Natural killer cell (primary cell): ENCODE measurements at regions not wholly inside any gene's neighbourhood (a gene's known extent, or its start where the extent isn't known, plus 50 kb on each side); places are given as distances from the start of the nearest gene placed in this dataset.

Experiments
- ATAC-seq, 3 donors: fragments of 150-1000 bp in 2 of 3; fragments of 200-7000 bp in 1 of 3; cut with Tn5 transposase; 1 replicate in 1 of 3; 2 replicates in 2 of 3; pipeline ENCODE4 v1.10.0; 2021; ENCODE audit warnings: mild to moderate bottlenecking in 2 of 3, moderate library complexity in 2 of 3
- DNase-seq, 2 donors: peaks; one replicate each; pipeline versions ENCODE4 v3.0.0 to v3.0.0-alpha.2; 2013 to 2021; ENCODE audit warnings: mixed read lengths in 1 of 2
- H3K27ac ChIP-seq: one replicate; pipeline ENCODE4 v1.5.1; 2013; ENCODE audit warnings: mild to moderate bottlenecking, low read length
- H3K27me3 ChIP-seq: one replicate; pipeline ENCODE4 v1.6.1; 2013; ENCODE audit warnings: low read length; ENCODE audit not compliant: control insufficient read depth, insufficient read depth
- H3K36me3 ChIP-seq: one replicate; pipeline ENCODE4 v1.6.1; 2013; ENCODE audit warnings: low read length; ENCODE audit not compliant: control insufficient read depth, insufficient read depth
- H3K4me1 ChIP-seq: one replicate; pipeline ENCODE4 v1.6.1; 2013; ENCODE audit warnings: low read length; ENCODE audit not compliant: control insufficient read depth, insufficient read depth
- H3K4me3 ChIP-seq: one replicate; pipeline ENCODE4 v1.5.1; 2013; ENCODE audit warnings: low read length
- H3K9me3 ChIP-seq: one replicate; pipeline ENCODE4 v1.6.1; 2013; ENCODE audit warnings: low read length; ENCODE audit not compliant: control insufficient read depth, insufficient read depth
- H3K27ac Mint-ChIP-seq, 2 donors: one replicate each; pipeline ENCODE4 v1.8.0; 2022; ENCODE audit warnings: mild to moderate bottlenecking in 2 of 2, mixed read lengths in 2 of 2, moderate library complexity in 1 of 2
- H3K27me3 Mint-ChIP-seq, 2 donors: one replicate each; pipeline ENCODE4 v1.8.0; 2022; ENCODE audit warnings: low read depth in 2 of 2, mixed read lengths in 2 of 2
- H3K36me3 Mint-ChIP-seq: one replicate; pipeline ENCODE4 v1.8.0; 2022; ENCODE audit warnings: mixed read lengths
- H3K4me1 Mint-ChIP-seq, 2 donors: one replicate each; pipeline ENCODE4 v1.8.0; 2022; ENCODE audit warnings: mixed read lengths in 2 of 2
- H3K4me3 Mint-ChIP-seq: one replicate; pipeline ENCODE4 v1.8.0; 2022; ENCODE audit warnings: mild to moderate bottlenecking, moderate library complexity, mixed read lengths
- H3K9me3 Mint-ChIP-seq, 2 donors: one replicate each; pipeline ENCODE4 v1.8.0; 2022; ENCODE audit warnings: mixed read lengths in 2 of 2
- CTCF ChIP-seq: fragments of 200-600 bp; IDR thresholded peaks from one replicate; pipeline ENCODE4 v1.8.0; 2022; ENCODE audit warnings: antibody characterized with exemption
- WGBS: methylation state at CpG from one replicate; pipeline ENCODE4 v1.1.7; 2013; ENCODE audit warnings: missing lambda C conversion rate; ENCODE audit not compliant: insufficient coverage; 5-methylcytosine and 5-hydroxymethylcytosine counted together
- intact Hi-C: fragments of 100-400 bp; cut with micrococcal nuclease; formaldehyde crosslinking; loops from one replicate; pipeline ENCODE4 v1.14.2; 2022

- WGBS = 98% methylated on average over 6 of the region's 6 CpGs
- Histone ChIP-seq H3K27me3 (no peaks in the 10 kb centered on the region), H3K36me3 (peaks cover 4% of the 10 kb centered on the region), H3K9me3 (no peaks in the 10 kb centered on the region), H3K4me1 (no peaks in the 10 kb centered on the region), H3K27ac (no peak overlapping the region), H3K4me3 (no peak overlapping the region)
- Mint-ChIP-seq H3K36me3 (no peaks in the 10 kb centered on the region), H3K27ac (no peak overlapping the region), H3K4me1 (no peaks in the 10 kb centered on the region), H3K9me3 (no peaks in the 10 kb centered on the region), H3K4me3 (no peak overlapping the region), H3K27me3 (no peaks in the 10 kb centered on the region)
- no peak for ATAC-seq
- no peak for DNase-seq
- intact Hi-C loops = no loop called here
- no peak for TF ChIP-seq CTCF
Observed at GRCh38 chr17:63358111-63358839, 87.8 kb downstream of the CYB561 start.

- Histone ChIP-seq H3K27ac (no peak overlapping the region), H3K27me3 (no peaks in the 10 kb centered on the region), H3K9me3 (no peaks in the 10 kb centered on the region), H3K4me3 (no peak overlapping the region), H3K4me1 (no peaks in the 10 kb centered on the region), H3K36me3 (peaks cover 4% of the 10 kb centered on the region)
- H3K36me3 Mint-ChIP-seq = no peaks in the 10 kb centered on the region
- 29% methylated on average over 1 of the region's 3 CpGs for WGBS
- H3K4me3 Mint-ChIP-seq = no peak overlapping the region
- no peaks in the 10 kb centered on the region for H3K4me1 Mint-ChIP-seq
- no peak for TF ChIP-seq CTCF
- DNase-seq (no peak), ATAC-seq (no peak)
- H3K27ac Mint-ChIP-seq = no peak overlapping the region
- intact Hi-C loops = no loop called here
- H3K27me3 Mint-ChIP-seq = no peaks in the 10 kb centered on the region
- H3K9me3 Mint-ChIP-seq = no peaks in the 10 kb centered on the region
Observed at GRCh38 chr17:63358956-63359355, 87.2 kb downstream of the CYB561 start.

- Mint-ChIP-seq H3K27ac (no peak overlapping the region), H3K4me1 (no peaks in the 10 kb centered on the region), H3K9me3 (no peaks in the 10 kb centered on the region), H3K27me3 (no peaks in the 10 kb centered on the region), H3K4me3 (no peak overlapping the region), H3K36me3 (no peaks in the 10 kb centered on the region)
- no peaks in the 10 kb centered on the region for H3K4me1 ChIP-seq
- no peaks in the 10 kb centered on the region for H3K9me3 ChIP-seq
- DNase-seq (no peak), ATAC-seq (no peak)
- peaks cover 2% of the 10 kb centered on the region for H3K36me3 ChIP-seq
- no peak overlapping the region for H3K27ac ChIP-seq
- 89% methylated on average over 7 of the region's 7 CpGs for WGBS
- intact Hi-C loops = no loop called here
- no peak for TF ChIP-seq CTCF
- no peaks in the 10 kb centered on the region for H3K27me3 ChIP-seq
- H3K4me3 ChIP-seq = no peak overlapping the region
Observed at GRCh38 chr17:63361182-63361581, 84.9 kb downstream of the CYB561 start.

GRCh38 chr17:63362115-63362514, 84.0 kb downstream of the CYB561 start:
- intact Hi-C loops = no loop called here
- H3K27ac Mint-ChIP-seq = no peak overlapping the region
- Histone ChIP-seq H3K27me3 (no peaks in the 10 kb centered on the region), H3K4me3 (no peak overlapping the region), H3K27ac (no peak overlapping the region), H3K4me1 (no peaks in the 10 kb centered on the region), H3K36me3 (peaks cover 2% of the 10 kb centered on the region), H3K9me3 (no peaks in the 10 kb centered on the region)
- H3K9me3 Mint-ChIP-seq = no peaks in the 10 kb centered on the region
- H3K36me3 Mint-ChIP-seq = no peaks in the 10 kb centered on the region
- H3K4me3 Mint-ChIP-seq = no peak overlapping the region
- no peak for TF ChIP-seq CTCF
- H3K27me3 Mint-ChIP-seq = no peaks in the 10 kb centered on the region
- ATAC-seq (no peak), DNase-seq (no peak)
- no peaks in the 10 kb centered on the region for H3K4me1 Mint-ChIP-seq
- 81% methylated on average over 2 of the region's 2 CpGs for WGBS
